ENCODE measurements at regions not wholly inside any gene's neighbourhood (a gene's known extent, or its start where the extent isn't known, plus 50 kb on each side); places are given as distances from the start of the nearest gene placed in this dataset.

DNA sequence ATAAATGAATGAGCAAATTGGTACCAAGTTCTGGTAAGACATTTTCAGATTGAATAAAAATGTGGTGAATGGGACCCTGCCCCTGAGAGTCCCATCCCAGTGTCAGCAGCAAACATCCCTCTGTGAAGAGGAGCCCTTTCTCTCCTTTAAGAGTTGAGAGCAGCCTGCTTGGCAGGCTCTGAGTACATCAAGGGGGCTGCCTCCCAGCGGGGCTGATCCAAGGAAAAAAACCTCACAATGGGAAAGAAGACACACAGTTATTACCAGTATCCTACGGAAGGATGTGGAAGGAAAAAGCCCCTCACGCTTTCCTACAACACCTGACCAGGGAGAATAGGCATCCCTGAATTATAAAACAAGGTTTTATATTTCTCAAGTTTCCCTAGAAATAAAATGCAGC lies 293.8 kb upstream of the B3GAT1 start:
- Histone ChIP-seq H3K4me1 (ENCODE audit: insufficient read depth, low read length) (no peaks in the 10 kb centered on the region), H2AFZ (ENCODE audit: low read length) (no peak overlapping the region), H3K36me3 (replicated peaks in 1 of 2; ENCODE audit: control insufficient read depth in 1 of 2, insufficient read depth in 2 of 2, low read length in 2 of 2) (no peaks in the 10 kb centered on the region), H3K27me3 (ENCODE audit: control insufficient read depth in 1 of 2, insufficient read depth in 2 of 2, low read length in 2 of 2) (0 out of 5 replicates have a peak, but pooled peaks cover 0 to 8% of the 10 kb centered on the region in 2 experiments), H3K4me3 (replicated peaks in 1 of 3; ENCODE audit: insufficient read depth in 1 of 3, low read depth in 2 of 3, low read length in 3 of 3) (no peak overlapping the region), H3K4me2 (ENCODE audit: low read depth, low read length) (no peak overlapping the region), H3K79me2 (ENCODE audit: insufficient read depth, low read length) (no peaks in the 10 kb centered on the region), H3K9ac (ENCODE audit: insufficient read depth, low read depth, low read length) (no peak overlapping the region), H4K20me1 (ENCODE audit: insufficient read depth, low read length) (no peaks in the 10 kb centered on the region), H3K27ac (ENCODE audit: extremely low read length, insufficient read depth, low read length) (no peak overlapping the region), H3K9me3 (ENCODE audit: low read length) (no peaks in the 10 kb centered on the region)
- BruUV-seq (replicated peaks), result no TSS peak
- TF ChIP-seq MED1 (CRISPR knock-in tag; IDR thresholded peaks at IDR 0.05), result no peak
- TF ChIP-seq ZMYM2 (CRISPR knock-in tag; IDR thresholded peaks at IDR 0.05), result no peak
- no peak for TF ChIP-seq RARG (CRISPR knock-in tag; IDR thresholded peaks at IDR 0.05; ENCODE audit: low read depth)
- no peak for TF ChIP-seq ZNF354B (CRISPR knock-in tag; IDR thresholded peaks at IDR 0.05)
- no peak for TF ChIP-seq PHF8 (CRISPR knock-in tag; IDR thresholded peaks at IDR 0.05)
- no peak for TF ChIP-seq SKI (IDR thresholded peaks at IDR 0.05; ENCODE audit: partially characterized antibody)
- TF ChIP-seq ZNF256 (CRISPR knock-in tag; conservative IDR thresholded peaks at IDR 0.05), result no peak
- TF ChIP-seq, protein P1, sequence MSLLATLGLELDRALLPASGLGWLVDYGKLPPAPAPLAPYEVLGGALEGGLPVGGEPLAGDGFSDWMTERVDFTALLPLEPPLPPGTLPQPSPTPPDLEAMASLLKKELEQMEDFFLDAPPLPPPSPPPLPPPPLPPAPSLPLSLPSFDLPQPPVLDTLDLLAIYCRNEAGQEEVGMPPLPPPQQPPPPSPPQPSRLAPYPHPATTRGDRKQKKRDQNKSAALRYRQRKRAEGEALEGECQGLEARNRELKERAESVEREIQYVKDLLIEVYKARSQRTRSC (CRISPR knock-in tag; IDR thresholded peaks at IDR 0.05; ENCODE audit: low read depth), result no peak
- TF ChIP-seq NR2F2 (IDR thresholded peaks at IDR 0.05; ENCODE audit: borderline replicate concordance, low read depth), result no peak
- no peak for TF ChIP-seq SYNCRIP (IDR thresholded peaks at IDR 0.05; ENCODE audit: insufficient read depth, low read depth, low read length)
- TF ChIP-seq ATF7-NPFF (CRISPR knock-in tag; IDR thresholded peaks at IDR 0.05; ENCODE audit: low read depth), result no peak
- no peak for TF ChIP-seq ADNP (CRISPR knock-in tag; IDR thresholded peaks at IDR 0.05)
- no peak for TF ChIP-seq ZNF709 (CRISPR knock-in tag; IDR thresholded peaks at IDR 0.05)
- TF ChIP-seq NFATC3 (CRISPR knock-in tag; IDR thresholded peaks at IDR 0.05), result no peak
- no peak for TF ChIP-seq KAT2B (IDR thresholded peaks at IDR 0.05; ENCODE audit: borderline replicate concordance, low read depth, low read length)
- no peak for FAIRE-seq
- DNase-seq (ENCODE audit: low spot score), result no peak
- CTCF ChIA-PET (ENCODE audit: low intra/inter-chr PET ratio, low total read pairs), result no interaction called here
- in situ Hi-C loops (cut with HindIII; ENCODE audit: extremely low pct_ligation_motif_present, low pct_unique_long_range_greater_than_20kb) (no loop called here), intact Hi-C loops (cut with micrococcal nuclease; ENCODE audit: unreplicated experiment) (no loop called here)
- POLR2A ChIA-PET, result no interaction called here
- 0% methylated on average over 3 of the region's 3 CpGs for WGBS (ENCODE audit: low lambda C conversion rate)
- ATAC-seq, result no peak
